OCI-LY1 (cell line): ENCODE measurements at regions not wholly inside any gene's neighbourhood (a gene's known extent, or its start where the extent isn't known, plus 50 kb on each side); places are given as distances from the start of the nearest gene placed in this dataset.

ENCODE experiments used
- CTCF ChIP-seq: fragments of 200-600 bp; sonication (generic), shearing (Covaris generic); IDR thresholded peaks from 2 replicates; pipeline ENCODE4 v1.5.1; 2017; ENCODE audit warnings: mild to moderate bottlenecking, antibody characterized with exemption, low read length, moderate library complexity, mixed read lengths
- EZH2 ChIP-seq: fragments of 200-600 bp; sonication (generic), shearing (Covaris generic); IDR thresholded peaks from 2 replicates; pipeline ENCODE4 v1.8.0; 2017; ENCODE audit warnings: borderline replicate concordance, mixed run types, mild to moderate bottlenecking, antibody characterized with exemption, low read length, moderate library complexity, mixed read lengths

GRCh38 chr1:58201492-58202106, 344.9 kb downstream of the OMA1 start:
- TF ChIP-seq CTCF (no peak), EZH2 (no peak)
